ENCODE measurements at regions not wholly inside any gene's neighbourhood (a gene's known extent, or its start where the extent isn't known, plus 50 kb on each side); places are given as distances from the start of the nearest gene placed in this dataset.

DNA sequence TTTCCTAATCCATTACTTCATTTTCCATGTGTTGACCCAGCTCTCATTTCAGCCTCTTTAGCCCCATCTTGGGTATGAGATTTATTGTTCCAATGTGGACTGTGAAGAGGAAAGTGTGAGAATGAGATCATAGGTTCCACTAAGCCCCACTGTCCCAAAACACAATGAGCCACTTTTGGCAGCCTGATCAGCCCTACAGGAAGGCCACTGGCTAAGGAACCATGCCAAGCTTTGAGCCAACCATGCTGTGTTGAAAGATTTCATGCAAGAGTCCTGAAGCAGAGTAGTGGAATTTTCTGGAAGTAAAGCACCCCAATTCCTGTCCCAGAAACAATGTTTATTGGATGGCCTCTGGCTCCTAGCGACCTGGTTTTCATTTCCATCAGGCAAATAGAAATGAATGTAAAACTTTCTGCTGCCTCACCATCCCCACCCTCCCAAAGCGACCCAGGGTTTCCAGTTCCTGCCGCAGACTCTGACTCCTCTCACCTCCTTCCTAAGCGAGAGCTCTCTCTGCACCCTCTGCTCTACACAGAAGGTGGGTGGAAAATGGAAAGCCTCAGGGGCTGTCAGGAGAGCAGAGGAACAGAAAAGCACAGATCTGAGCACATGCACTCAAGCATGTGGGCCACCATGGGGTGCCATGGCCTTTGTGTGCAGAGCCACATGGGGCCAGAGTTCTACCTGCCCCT, 73.1 kb downstream of the KCTD12 start:
- H3K4me1 ChIP-seq (ENCODE audit: control insufficient read depth in 1 of 2, insufficient read depth in 2 of 2, low read length in 2 of 2), result peaks cover 0 to 4% of the 10 kb centered on the region in 2 donors
- no peaks in the 10 kb centered on the region for H3K27me3 ChIP-seq (ENCODE audit: low read depth, low read length)
- H3K4me3 ChIP-seq (ENCODE audit: low read depth in 1 of 2, low read length in 2 of 2), result no peak overlapping the region
- H3K9me3 ChIP-seq (ENCODE audit: control insufficient read depth in 1 of 2, low read length in 2 of 2), result no peaks in the 10 kb centered on the region
- H3K36me3 ChIP-seq (ENCODE audit: control insufficient read depth in 1 of 2, insufficient read depth in 2 of 2, low read length in 2 of 2), result no peaks in the 10 kb centered on the region
- H3K27ac ChIP-seq (ENCODE audit: low read length), result no peak overlapping the region

DNA sequence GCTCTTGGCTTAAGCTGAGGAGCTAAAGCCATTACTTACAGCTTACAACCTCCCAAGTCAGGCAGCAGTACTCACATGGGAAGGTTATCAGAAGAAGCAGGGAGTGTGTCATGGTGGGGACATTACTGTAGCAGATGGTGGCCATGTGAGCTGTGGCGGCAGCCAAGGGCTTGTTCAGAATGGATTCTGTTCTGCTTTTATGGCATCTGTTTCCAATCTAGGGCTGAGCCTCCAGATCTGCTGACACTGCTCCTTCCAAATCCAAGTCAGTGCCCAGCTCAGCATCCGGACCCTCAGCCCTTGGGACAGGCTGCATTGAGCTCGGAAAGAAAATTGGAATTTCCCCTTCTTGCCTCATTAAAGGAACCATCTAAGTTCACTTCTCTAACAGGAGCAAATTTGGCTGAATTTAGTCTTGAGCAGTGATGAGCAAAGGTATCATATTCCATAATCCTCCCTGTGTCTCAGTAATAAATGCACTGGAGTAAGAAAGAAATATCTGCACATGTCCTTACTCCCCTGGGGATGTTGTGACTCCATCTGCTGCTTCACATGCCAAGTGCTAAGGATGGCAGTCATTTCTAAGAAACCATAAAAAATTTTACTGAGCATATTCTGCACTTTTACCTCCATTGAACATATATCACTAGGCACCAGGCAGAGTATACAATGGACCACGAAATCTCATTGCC, 73.9 kb downstream of the KCTD12 start:
- H3K36me3 ChIP-seq (ENCODE audit: control insufficient read depth in 1 of 2, insufficient read depth in 2 of 2, low read length in 2 of 2), result no peaks in the 10 kb centered on the region
- H3K4me1 ChIP-seq (ENCODE audit: control insufficient read depth in 1 of 2, insufficient read depth in 2 of 2, low read length in 2 of 2), result peaks cover 0 to 4% of the 10 kb centered on the region in 2 donors
- H3K27me3 ChIP-seq (ENCODE audit: low read depth, low read length), result no peaks in the 10 kb centered on the region
- H3K27ac ChIP-seq (ENCODE audit: low read length), result no peak overlapping the region
- no peaks in the 10 kb centered on the region for H3K9me3 ChIP-seq (ENCODE audit: control insufficient read depth in 1 of 2, low read length in 2 of 2)
- no peak overlapping the region for H3K4me3 ChIP-seq (ENCODE audit: low read depth in 1 of 2, low read length in 2 of 2)

DNA sequence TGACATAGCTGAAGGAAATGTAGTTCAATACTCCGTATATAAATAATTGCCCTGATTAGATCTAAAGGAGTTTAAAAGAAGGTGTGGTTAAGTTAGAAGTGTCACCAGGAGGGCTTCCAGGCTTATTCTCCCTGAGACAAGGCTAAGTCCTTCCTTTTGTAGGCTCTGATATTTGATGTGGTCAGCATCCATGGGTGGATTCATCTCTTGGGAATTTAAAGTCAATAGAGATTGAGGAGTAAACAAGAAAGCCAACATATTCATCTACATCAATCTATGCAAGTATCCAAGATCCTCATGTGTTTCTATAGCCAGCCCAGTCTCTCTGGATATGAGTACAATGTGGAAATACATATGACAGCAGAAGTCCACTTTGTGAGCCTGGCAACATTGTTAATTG, 76.8 kb downstream of the KCTD12 start:
- H3K9me3 ChIP-seq (ENCODE audit: control insufficient read depth in 1 of 2, low read length in 2 of 2), result no peaks in the 10 kb centered on the region
- H3K27me3 ChIP-seq (ENCODE audit: low read depth, low read length), result no peaks in the 10 kb centered on the region
- H3K36me3 ChIP-seq (ENCODE audit: control insufficient read depth in 1 of 2, insufficient read depth in 2 of 2, low read length in 2 of 2), result no peaks in the 10 kb centered on the region
- H3K4me3 ChIP-seq (ENCODE audit: low read depth in 1 of 2, low read length in 2 of 2), result no peak overlapping the region
- peaks cover 0 to 4% of the 10 kb centered on the region in 2 donors for H3K4me1 ChIP-seq (ENCODE audit: control insufficient read depth in 1 of 2, insufficient read depth in 2 of 2, low read length in 2 of 2)
- no peak overlapping the region for H3K27ac ChIP-seq (ENCODE audit: low read length)

DNA sequence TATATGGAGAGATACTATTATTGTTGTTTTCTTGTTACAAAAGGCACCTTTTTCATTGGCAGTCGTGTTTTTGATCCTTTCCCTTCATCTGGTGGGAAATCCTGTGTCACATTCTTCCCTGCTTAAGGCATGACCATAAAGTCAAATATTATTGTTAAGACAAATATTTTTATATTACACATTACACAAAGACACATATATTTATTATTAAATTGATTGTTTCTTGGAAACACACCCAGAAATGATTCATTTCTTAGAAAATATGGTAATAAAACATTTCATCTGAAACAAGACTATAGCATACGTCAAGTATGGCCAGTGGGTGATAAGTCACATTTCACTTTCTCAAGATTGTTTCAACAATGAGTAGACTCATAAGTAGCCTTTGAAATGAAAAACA, 77.3 kb downstream of the KCTD12 start:
- peaks cover 0 to 4% of the 10 kb centered on the region in 2 donors for H3K4me1 ChIP-seq (ENCODE audit: control insufficient read depth in 1 of 2, insufficient read depth in 2 of 2, low read length in 2 of 2)
- no peak overlapping the region for H3K27ac ChIP-seq (ENCODE audit: low read length)
- H3K9me3 ChIP-seq (ENCODE audit: control insufficient read depth in 1 of 2, low read length in 2 of 2), result no peaks in the 10 kb centered on the region
- no peak overlapping the region for H3K4me3 ChIP-seq (ENCODE audit: low read depth in 1 of 2, low read length in 2 of 2)
- H3K36me3 ChIP-seq (ENCODE audit: control insufficient read depth in 1 of 2, insufficient read depth in 2 of 2, low read length in 2 of 2), result no peaks in the 10 kb centered on the region
- no peaks in the 10 kb centered on the region for H3K27me3 ChIP-seq (ENCODE audit: low read depth, low read length)

DNA sequence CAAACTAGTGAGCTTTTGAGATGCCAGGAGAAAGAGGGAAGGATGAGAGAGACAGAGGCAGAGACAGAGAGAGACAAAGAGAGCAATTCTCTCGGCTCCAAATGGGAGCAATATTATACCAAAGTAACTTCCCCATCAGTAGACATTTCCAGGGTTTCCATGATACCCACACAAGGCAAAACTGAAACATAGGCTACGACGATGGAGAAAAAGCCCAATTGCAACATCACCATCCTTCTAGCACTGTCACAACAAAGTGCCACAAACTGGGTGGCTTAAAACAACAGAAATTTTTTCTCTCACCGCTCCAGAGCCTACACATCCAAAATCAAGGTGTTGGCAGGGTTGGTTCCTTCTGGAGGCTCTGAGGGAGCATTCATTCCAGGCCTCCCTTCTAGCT, 81.4 kb downstream of the KCTD12 start:
- Histone ChIP-seq H3K36me3 (ENCODE audit: control insufficient read depth in 1 of 2, insufficient read depth in 2 of 2, low read length in 2 of 2) (no peaks in the 10 kb centered on the region), H3K4me1 (ENCODE audit: control insufficient read depth in 1 of 2, insufficient read depth in 2 of 2, low read length in 2 of 2) (no peaks in the 10 kb centered on the region), H3K9me3 (ENCODE audit: control insufficient read depth in 1 of 2, low read length in 2 of 2) (no peaks in the 10 kb centered on the region), H3K27me3 (ENCODE audit: low read depth, low read length) (no peaks in the 10 kb centered on the region), H3K27ac (ENCODE audit: low read length) (no peak overlapping the region), H3K4me3 (ENCODE audit: low read depth in 1 of 2, low read length in 2 of 2) (no peak overlapping the region)

DNA sequence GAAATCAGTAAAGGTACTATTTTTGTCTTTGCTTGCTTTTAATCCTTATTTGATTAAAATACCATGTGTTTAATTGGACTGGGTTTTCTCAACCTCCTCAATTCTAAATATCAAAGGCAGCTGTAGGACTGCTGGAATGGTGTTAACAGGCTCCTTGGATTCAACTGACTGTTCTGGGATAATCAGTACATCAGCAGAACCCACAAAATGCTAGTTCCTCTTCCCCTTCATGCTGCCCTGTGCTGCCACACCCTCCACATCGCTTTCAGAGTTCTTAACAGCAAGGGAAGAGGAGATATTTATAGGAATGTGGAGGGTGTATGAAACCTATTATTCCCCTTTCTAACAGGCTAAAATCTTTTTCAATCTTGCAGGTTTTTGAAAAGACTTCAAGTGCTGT, 82.4 kb downstream of the KCTD12 start:
- H3K4me3 ChIP-seq (ENCODE audit: low read depth in 1 of 2, low read length in 2 of 2), result no peak overlapping the region
- H3K4me1 ChIP-seq (ENCODE audit: control insufficient read depth in 1 of 2, insufficient read depth in 2 of 2, low read length in 2 of 2), result no peaks in the 10 kb centered on the region
- no peak overlapping the region for H3K27ac ChIP-seq (ENCODE audit: low read length)
- no peaks in the 10 kb centered on the region for H3K36me3 ChIP-seq (ENCODE audit: control insufficient read depth in 1 of 2, insufficient read depth in 2 of 2, low read length in 2 of 2)
- no peaks in the 10 kb centered on the region for H3K9me3 ChIP-seq (ENCODE audit: control insufficient read depth in 1 of 2, low read length in 2 of 2)
- no peaks in the 10 kb centered on the region for H3K27me3 ChIP-seq (ENCODE audit: low read depth, low read length)

DNA sequence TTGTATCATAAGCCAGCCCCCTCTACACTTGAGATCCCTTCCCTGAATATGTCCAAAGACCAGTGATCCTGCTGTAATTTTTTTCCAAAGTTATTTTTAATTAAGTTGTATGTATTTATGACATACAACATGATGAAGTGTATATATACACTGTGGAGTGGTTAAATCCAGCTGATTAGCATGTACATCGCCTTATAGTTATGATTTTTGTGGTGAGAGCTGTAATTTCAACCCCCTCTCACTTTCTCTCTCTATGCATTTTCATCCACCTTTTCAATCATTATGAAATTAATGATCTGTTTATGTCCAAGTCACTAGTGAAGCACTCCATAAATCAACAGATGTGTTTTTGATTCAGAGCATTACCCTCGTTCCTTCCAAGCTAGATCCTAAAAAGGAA, 85.3 kb downstream of the KCTD12 start:
- H3K4me1 ChIP-seq (ENCODE audit: control insufficient read depth in 1 of 2, insufficient read depth in 2 of 2, low read length in 2 of 2), result no peaks in the 10 kb centered on the region
- no peak overlapping the region for H3K4me3 ChIP-seq (ENCODE audit: low read depth in 1 of 2, low read length in 2 of 2)
- H3K9me3 ChIP-seq (ENCODE audit: control insufficient read depth in 1 of 2, low read length in 2 of 2), result no peaks in the 10 kb centered on the region

DNA sequence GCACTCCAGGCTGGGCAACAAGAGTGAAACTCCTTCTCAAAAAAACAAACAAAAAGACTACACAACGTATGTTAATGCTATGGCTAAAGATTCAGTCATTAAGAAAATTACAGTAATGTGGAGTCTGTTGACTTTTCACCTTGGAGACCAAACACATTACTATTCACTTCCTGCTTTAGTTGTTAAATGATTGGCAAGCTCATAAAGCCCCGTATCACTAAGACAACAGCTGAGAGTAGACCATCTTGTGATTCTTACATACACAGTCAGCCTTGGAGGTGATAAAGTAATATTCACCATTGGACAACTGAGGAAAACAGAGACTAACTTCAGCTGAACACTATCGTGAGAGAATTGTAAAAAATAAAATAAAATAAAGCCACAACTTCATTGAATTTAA, 86.5 kb downstream of the KCTD12 start:
- Histone ChIP-seq H3K4me3 (ENCODE audit: low read depth in 1 of 2, low read length in 2 of 2) (no peak overlapping the region), H3K36me3 (ENCODE audit: control insufficient read depth in 1 of 2, insufficient read depth in 2 of 2, low read length in 2 of 2) (no peaks in the 10 kb centered on the region), H3K27me3 (ENCODE audit: low read depth, low read length) (no peaks in the 10 kb centered on the region), H3K4me1 (ENCODE audit: control insufficient read depth in 1 of 2, insufficient read depth in 2 of 2, low read length in 2 of 2) (no peaks in the 10 kb centered on the region), H3K9me3 (ENCODE audit: control insufficient read depth in 1 of 2, low read length in 2 of 2) (no peaks in the 10 kb centered on the region), H3K27ac (ENCODE audit: low read length) (no peak overlapping the region)

More for the DNA sequence above, 85.3 kb downstream of the KCTD12 start:
- H3K27ac ChIP-seq (ENCODE audit: low read length), result no peak overlapping the region
- H3K27me3 ChIP-seq (ENCODE audit: low read depth, low read length), result no peaks in the 10 kb centered on the region
- H3K36me3 ChIP-seq (ENCODE audit: control insufficient read depth in 1 of 2, insufficient read depth in 2 of 2, low read length in 2 of 2), result no peaks in the 10 kb centered on the region

DNA sequence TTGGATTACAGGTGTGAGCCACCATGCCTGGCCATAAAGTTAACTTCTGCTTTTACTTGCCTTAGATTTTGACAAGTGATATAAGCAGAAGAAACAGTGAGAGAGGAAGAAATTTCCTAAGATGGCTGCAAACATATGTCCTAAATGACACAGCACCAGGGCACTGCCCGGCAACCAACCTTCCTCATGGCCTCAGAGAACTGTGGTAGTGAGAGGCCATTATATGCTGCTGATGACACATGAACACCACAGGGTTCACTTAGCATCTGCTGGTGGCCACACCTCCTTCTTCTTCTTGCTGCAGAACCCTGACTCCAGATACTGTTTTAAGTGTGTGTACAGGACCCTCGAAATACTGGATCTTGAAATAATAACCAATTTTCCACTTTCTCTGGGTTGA, 88.2 kb downstream of the KCTD12 start:
- no peaks in the 10 kb centered on the region for H3K36me3 ChIP-seq (ENCODE audit: control insufficient read depth in 1 of 2, insufficient read depth in 2 of 2, low read length in 2 of 2)
- H3K9me3 ChIP-seq (ENCODE audit: control insufficient read depth in 1 of 2, low read length in 2 of 2), result no peaks in the 10 kb centered on the region
- no peak overlapping the region for H3K4me3 ChIP-seq (ENCODE audit: low read depth in 1 of 2, low read length in 2 of 2)
- no peak overlapping the region for H3K27ac ChIP-seq (ENCODE audit: low read length)
- no peaks in the 10 kb centered on the region for H3K27me3 ChIP-seq (ENCODE audit: low read depth, low read length)
- peaks cover 0 to 3% of the 10 kb centered on the region in 2 donors for H3K4me1 ChIP-seq (ENCODE audit: control insufficient read depth in 1 of 2, insufficient read depth in 2 of 2, low read length in 2 of 2)

DNA sequence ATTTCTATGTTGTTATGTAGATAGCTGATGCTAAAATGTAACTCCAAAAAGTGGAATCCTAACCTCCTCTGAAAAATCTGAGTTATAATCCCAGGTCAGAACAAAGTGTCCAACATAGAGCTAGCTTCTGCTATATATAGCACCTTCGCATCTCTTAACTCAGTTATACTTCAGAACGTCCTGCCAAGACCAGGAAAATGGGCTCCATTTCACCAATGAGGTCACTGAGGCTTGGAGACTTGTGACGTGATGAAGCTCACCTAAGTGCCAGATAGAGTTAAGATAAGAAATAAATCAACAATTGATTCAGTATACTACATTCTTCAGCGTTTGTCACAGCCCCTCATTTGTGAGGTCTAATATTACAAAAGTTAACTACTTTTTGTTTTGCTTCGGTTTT, 88.8 kb downstream of the KCTD12 start:
- Histone ChIP-seq H3K27me3 (ENCODE audit: low read depth, low read length) (no peaks in the 10 kb centered on the region), H3K4me3 (ENCODE audit: low read depth in 1 of 2, low read length in 2 of 2) (no peak overlapping the region), H3K36me3 (ENCODE audit: control insufficient read depth in 1 of 2, insufficient read depth in 2 of 2, low read length in 2 of 2) (no peaks in the 10 kb centered on the region), H3K27ac (ENCODE audit: low read length) (no peak overlapping the region), H3K4me1 (ENCODE audit: control insufficient read depth in 1 of 2, insufficient read depth in 2 of 2, low read length in 2 of 2) (peaks cover 0 to 9% of the 10 kb centered on the region in 2 donors), H3K9me3 (ENCODE audit: control insufficient read depth in 1 of 2, low read length in 2 of 2) (no peaks in the 10 kb centered on the region)

DNA sequence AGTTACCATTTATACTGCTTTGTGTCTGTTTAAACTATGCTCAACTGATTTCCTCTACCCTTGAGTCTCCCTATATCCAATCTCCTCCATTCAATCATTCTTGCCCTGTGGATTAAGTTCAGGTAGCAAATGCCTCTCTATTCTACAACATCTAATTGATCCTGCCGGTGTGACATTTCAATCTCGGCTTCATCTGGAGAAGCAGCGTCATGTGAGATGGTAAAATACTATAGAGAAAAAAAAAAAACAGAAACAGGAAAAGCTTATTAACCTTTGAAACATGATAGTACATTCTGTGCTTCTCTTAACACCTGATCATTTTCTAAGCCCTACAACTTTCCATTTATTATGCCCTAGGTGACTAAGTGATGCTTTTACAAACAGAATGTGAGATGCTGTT, 89.4 kb downstream of the KCTD12 start:
- H3K27me3 ChIP-seq (ENCODE audit: low read depth, low read length), result no peaks in the 10 kb centered on the region
- no peak overlapping the region for H3K4me3 ChIP-seq (ENCODE audit: low read depth in 1 of 2, low read length in 2 of 2)
- no peaks in the 10 kb centered on the region for H3K36me3 ChIP-seq (ENCODE audit: control insufficient read depth in 1 of 2, insufficient read depth in 2 of 2, low read length in 2 of 2)
- no peak overlapping the region for H3K27ac ChIP-seq (ENCODE audit: low read length)
- H3K4me1 ChIP-seq (ENCODE audit: control insufficient read depth in 1 of 2, insufficient read depth in 2 of 2, low read length in 2 of 2), result peaks cover 0 to 10% of the 10 kb centered on the region in 2 donors
- H3K9me3 ChIP-seq (ENCODE audit: control insufficient read depth in 1 of 2, low read length in 2 of 2), result no peaks in the 10 kb centered on the region

Measured in muscle layer of duodenum (tissue), 2 donors.